Endodermal cell (in vitro differentiated cells): ENCODE measurements at regions not wholly inside any gene's neighbourhood (a gene's known extent, or its start where the extent isn't known, plus 50 kb on each side); places are given as distances from the start of the nearest gene placed in this dataset.
A peak's percentile ranks its signal among the peaks of the same experiment; 100 is the strongest.

Experiments used
- DNase-seq: peaks from one replicate; pipeline ENCODE4 v3.0.0-alpha.2; 2017
- H3K27ac ChIP-seq: 2 replicates; pipeline ENCODE4 v1.5.1; 2013; ENCODE audit warnings: mild to moderate bottlenecking, low read depth, low read length, moderate library complexity
- H3K27me3 ChIP-seq: 2 replicates; pipeline ENCODE4 v1.6.1; 2013; ENCODE audit warnings: mild to moderate bottlenecking, low read length, moderate library complexity; ENCODE audit not compliant: insufficient read depth, control insufficient read depth, poor library complexity, severe bottlenecking
- H3K36me3 ChIP-seq: 2 replicates; pipeline ENCODE4 v1.7.0; 2013; ENCODE audit warnings: mild to moderate bottlenecking, low read length, moderate library complexity; ENCODE audit not compliant: control insufficient read depth, insufficient read depth
- H3K4me1 ChIP-seq: one replicate; pipeline ENCODE4 v1.7.0; 2013; ENCODE audit warnings: low read length; ENCODE audit not compliant: control insufficient read depth, insufficient read depth
- H3K4me3 ChIP-seq: 2 replicates; pipeline ENCODE4 v1.5.1; 2013; ENCODE audit warnings: mild to moderate bottlenecking, low read length, moderate library complexity
- H3K9ac ChIP-seq: 2 replicates; pipeline ENCODE4 v1.6.1; 2013; ENCODE audit warnings: mild to moderate bottlenecking, low read length, moderate library complexity; ENCODE audit not compliant: poor library complexity, severe bottlenecking; ENCODE audit errors: extremely low read depth
- H3K9me3 ChIP-seq: 2 replicates; pipeline ENCODE4 v1.6.1; 2013; ENCODE audit warnings: mild to moderate bottlenecking, low read length, moderate library complexity; ENCODE audit not compliant: control insufficient read depth
- H3K27ac Mint-ChIP-seq: 2 replicates; pipeline ENCODE4 v1.8.0; 2020; ENCODE audit warnings: mixed read lengths
- H3K27me3 Mint-ChIP-seq: 2 replicates; pipeline ENCODE4 v1.8.0; 2021; ENCODE audit warnings: mild to moderate bottlenecking, mixed read lengths; ENCODE audit not compliant: insufficient read depth
- H3K36me3 Mint-ChIP-seq: 2 replicates; pipeline ENCODE4 v1.8.0; 2020; ENCODE audit warnings: low read depth, mixed read lengths
- H3K4me1 Mint-ChIP-seq: 2 replicates; pipeline ENCODE4 v1.8.0; 2020; ENCODE audit warnings: mixed read lengths
- H3K4me3 Mint-ChIP-seq: 2 replicates; pipeline ENCODE4 v1.8.0; 2020; ENCODE audit warnings: mild to moderate bottlenecking, moderate library complexity, mixed read lengths
- H3K9me3 Mint-ChIP-seq: 2 replicates; pipeline ENCODE4 v1.8.0; 2020; ENCODE audit warnings: mild to moderate bottlenecking, mixed read lengths
- WGBS, 2 experiments: methylation state at CpG; one replicate each; pipeline versions ENCODE4 v1.1.5 to v1.1.7; 2013; ENCODE audit warnings: missing lambda C conversion rate in 2 of 2, mixed read lengths in 1 of 2; ENCODE audit not compliant: insufficient coverage in 1 of 2, insufficient read length in 1 of 2; 5-methylcytosine and 5-hydroxymethylcytosine counted together
- TF ChIP-seq, protein P1 (sequence below): fragments of 200-600 bp; sonication (generic); conservative IDR thresholded peaks from 2 replicates; pipeline ENCODE4 v1.5.0; 2021; ENCODE audit warnings: antibody characterized with exemption, mild to moderate bottlenecking

GRCh38 chr14:81993432-81993831 is 459.8 kb upstream of the SEL1L start:
- Histone ChIP-seq H3K9me3 (no peaks in the 10 kb centered on the region), H3K27ac (no peak overlapping the region), H3K4me3 (no peak overlapping the region), H3K4me1 (no peaks in the 10 kb centered on the region), H3K36me3 (no peaks in the 10 kb centered on the region), H3K27me3 (no peaks in the 10 kb centered on the region), H3K9ac (no peak overlapping the region)
- TF ChIP-seq, protein P1, sequence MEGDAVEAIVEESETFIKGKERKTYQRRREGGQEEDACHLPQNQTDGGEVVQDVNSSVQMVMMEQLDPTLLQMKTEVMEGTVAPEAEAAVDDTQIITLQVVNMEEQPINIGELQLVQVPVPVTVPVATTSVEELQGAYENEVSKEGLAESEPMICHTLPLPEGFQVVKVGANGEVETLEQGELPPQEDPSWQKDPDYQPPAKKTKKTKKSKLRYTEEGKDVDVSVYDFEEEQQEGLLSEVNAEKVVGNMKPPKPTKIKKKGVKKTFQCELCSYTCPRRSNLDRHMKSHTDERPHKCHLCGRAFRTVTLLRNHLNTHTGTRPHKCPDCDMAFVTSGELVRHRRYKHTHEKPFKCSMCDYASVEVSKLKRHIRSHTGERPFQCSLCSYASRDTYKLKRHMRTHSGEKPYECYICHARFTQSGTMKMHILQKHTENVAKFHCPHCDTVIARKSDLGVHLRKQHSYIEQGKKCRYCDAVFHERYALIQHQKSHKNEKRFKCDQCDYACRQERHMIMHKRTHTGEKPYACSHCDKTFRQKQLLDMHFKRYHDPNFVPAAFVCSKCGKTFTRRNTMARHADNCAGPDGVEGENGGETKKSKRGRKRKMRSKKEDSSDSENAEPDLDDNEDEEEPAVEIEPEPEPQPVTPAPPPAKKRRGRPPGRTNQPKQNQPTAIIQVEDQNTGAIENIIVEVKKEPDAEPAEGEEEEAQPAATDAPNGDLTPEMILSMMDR = no peak
- H3K4me1 Mint-ChIP-seq = no peaks in the 10 kb centered on the region
- 89 to 93% methylated on average over 3 of the region's 3 CpGs for WGBS, 2 experiments
- no peak overlapping the region for H3K27ac Mint-ChIP-seq
- no peaks in the 10 kb centered on the region for H3K9me3 Mint-ChIP-seq
- no peak for DNase-seq
- no peaks in the 10 kb centered on the region for H3K27me3 Mint-ChIP-seq
- no peak overlapping the region for H3K4me3 Mint-ChIP-seq
- H3K36me3 Mint-ChIP-seq = no peaks in the 10 kb centered on the region

DNA sequence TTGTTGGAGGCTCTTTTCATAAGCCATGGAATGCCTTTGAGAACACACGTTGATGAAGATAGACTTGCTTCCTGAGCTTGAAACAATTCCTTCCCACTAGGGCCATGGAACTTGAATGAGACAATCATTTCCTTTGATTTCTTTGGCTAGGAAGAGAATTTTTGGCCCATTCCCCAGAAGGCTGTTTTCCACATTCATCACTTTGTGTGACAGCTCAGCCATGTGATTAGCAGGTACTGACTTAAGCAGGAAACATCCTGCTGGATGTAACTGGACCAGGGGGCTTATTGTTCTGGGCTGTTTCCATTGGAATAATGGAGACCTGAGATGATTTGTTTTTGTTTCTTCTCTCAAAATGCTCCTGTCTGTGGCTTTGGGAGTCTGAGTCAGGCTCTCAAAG is 469.8 kb upstream of the SEL1L start:
- DNase-seq = no peak
- Histone ChIP-seq H3K9ac (no peak overlapping the region), H3K9me3 (no peaks in the 10 kb centered on the region), H3K36me3 (no peaks in the 10 kb centered on the region), H3K4me1 (no peaks in the 10 kb centered on the region), H3K4me3 (no peak overlapping the region), H3K27me3 (no peaks in the 10 kb centered on the region), H3K27ac (no peak overlapping the region)
- TF ChIP-seq, protein P1 = no peak
- no peaks in the 10 kb centered on the region for H3K27me3 Mint-ChIP-seq
- no peaks in the 10 kb centered on the region for H3K4me1 Mint-ChIP-seq
- peaks cover 1% of the 10 kb centered on the region for H3K9me3 Mint-ChIP-seq
- no peak overlapping the region for H3K27ac Mint-ChIP-seq
- 82 to 83% methylated on average over 1 of the region's 1 CpG for WGBS, 2 experiments
- H3K4me3 Mint-ChIP-seq = no peak overlapping the region
- no peaks in the 10 kb centered on the region for H3K36me3 Mint-ChIP-seq

DNA sequence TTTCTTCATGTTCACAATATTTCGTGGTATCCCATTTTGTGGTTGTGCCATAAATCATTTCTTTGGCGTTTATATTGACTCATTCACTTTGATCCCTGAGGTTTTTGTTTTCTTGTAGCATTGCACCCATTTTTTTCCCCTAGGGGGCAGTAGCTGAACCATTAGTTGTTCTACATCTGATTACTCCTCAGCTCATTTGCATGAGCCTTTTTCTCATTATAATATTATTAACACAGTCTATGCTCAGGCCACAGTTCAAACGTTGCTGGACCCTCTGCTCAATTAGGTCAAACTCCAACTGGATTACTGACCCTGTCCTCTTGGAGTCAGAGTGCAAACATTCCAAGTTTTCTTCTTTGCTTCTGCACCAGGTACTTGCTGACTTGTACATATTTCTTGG is 475.4 kb upstream of the SEL1L start:
- H3K4me1 ChIP-seq = no peaks in the 10 kb centered on the region
- H3K27me3 Mint-ChIP-seq = no peaks in the 10 kb centered on the region
- no peak overlapping the region for H3K4me3 ChIP-seq
- H3K9ac ChIP-seq = no peak overlapping the region
- 21 to 39% methylated on average over 3 of the region's 3 CpGs for WGBS, 2 experiments
- no peak overlapping the region for H3K4me3 Mint-ChIP-seq
- H3K4me1 Mint-ChIP-seq = no peaks in the 10 kb centered on the region
- no peaks in the 10 kb centered on the region for H3K9me3 ChIP-seq
- H3K27ac ChIP-seq = no peak overlapping the region
- TF ChIP-seq, protein P1 = peak; percentile 81
- no peaks in the 10 kb centered on the region for H3K36me3 Mint-ChIP-seq
- H3K27ac Mint-ChIP-seq = no peak overlapping the region
- no peaks in the 10 kb centered on the region for H3K27me3 ChIP-seq
- DNase-seq = peak; percentile 66
- H3K36me3 ChIP-seq = no peaks in the 10 kb centered on the region
- H3K9me3 Mint-ChIP-seq = peaks cover 1% of the 10 kb centered on the region
